ENCODE measurements at regions not wholly inside any gene's neighbourhood (a gene's known extent, or its start where the extent isn't known, plus 50 kb on each side); places are given as distances from the start of the nearest gene placed in this dataset.

GRCh38 chr5:135234666-135235401 is 164.2 kb downstream of the MACROH2A1 start:
- no peak for DNase-seq

GRCh38 chr5:135234242-135234641 is 164.8 kb downstream of the MACROH2A1 start:
- no peak for DNase-seq

- no peak for DNase-seq
Measured at GRCh38 chr5:135233477-135233876, 165.6 kb downstream of the MACROH2A1 start.

- no peak for DNase-seq
Measured at GRCh38 chr5:135232958-135233357, 166.1 kb downstream of the MACROH2A1 start.

GRCh38 chr5:135231289-135231688 is 167.7 kb downstream of the MACROH2A1 start:
- no peak for DNase-seq

- no peak for DNase-seq
Measured at GRCh38 chr5:135230251-135230925, 168.6 kb downstream of the MACROH2A1 start.

GRCh38 chr5:135229679-135230132 is 169.3 kb downstream of the MACROH2A1 start:
- no peak for DNase-seq

- DNase-seq = no peak
Measured at GRCh38 chr5:135229122-135229521, 169.9 kb downstream of the MACROH2A1 start.

GRCh38 chr5:135228222-135228621 is 170.8 kb downstream of the MACROH2A1 start:
- no peak for DNase-seq

- no peak for DNase-seq
Measured at GRCh38 chr5:135227064-135228022, 171.7 kb downstream of the MACROH2A1 start.

- DNase-seq = no peak
Measured at GRCh38 chr5:135225856-135226560, 173.0 kb downstream of the MACROH2A1 start.

GRCh38 chr5:135223891-135224625 is 175.0 kb downstream of the MACROH2A1 start:
- DNase-seq = no peak

GRCh38 chr5:135223404-135223803 is 175.6 kb downstream of the MACROH2A1 start:
- DNase-seq = no peak

GRCh38 chr5:135222771-135223170 is 176.3 kb downstream of the MACROH2A1 start:
- no peak for DNase-seq

GRCh38 chr5:135222171-135222681 is 176.8 kb downstream of the MACROH2A1 start:
- DNase-seq = no peak

GRCh38 chr5:135221696-135222095 is 177.3 kb downstream of the MACROH2A1 start:
- DNase-seq = no peak

GRCh38 chr5:135221187-135221473 is 177.9 kb downstream of the MACROH2A1 start:
- no peak for DNase-seq

GRCh38 chr5:135220394-135221186 is 178.4 kb downstream of the MACROH2A1 start:
- no peak for DNase-seq

GRCh38 chr5:135219868-135220267 is 179.2 kb downstream of the MACROH2A1 start:
- DNase-seq = no peak

- DNase-seq = no peak
Measured at GRCh38 chr5:135218790-135219568, 180.1 kb downstream of the MACROH2A1 start.

All from NCI-H1105 (cell line).